PC-9 (cell line): ENCODE measurements at regions not wholly inside any gene's neighbourhood (a gene's known extent, or its start where the extent isn't known, plus 50 kb on each side); places are given as distances from the start of the nearest gene placed in this dataset.

Experiments used
- CTCF ChIP-seq: fragments of 200-600 bp; sonication (generic); conservative IDR thresholded peaks from 2 replicates; pipeline ENCODE4 v1.6.1; 2017; ENCODE audit warnings: mixed run types, antibody characterized with exemption, mild to moderate bottlenecking, moderate library complexity
- EZH2 ChIP-seq: fragments of 200-600 bp; sonication (generic); IDR thresholded peaks from 2 replicates; pipeline ENCODE4 v1.8.0; 2017; ENCODE audit warnings: antibody characterized with exemption, low read depth

- TF ChIP-seq CTCF = no peak
- TF ChIP-seq EZH2 = no peak
These were observed 543.1 kb upstream of the ADGRL3 start for GRCh38 chr4:60657041-60657440.
